MM.1S (cell line): ENCODE measurements at regions not wholly inside any gene's neighbourhood (a gene's known extent, or its start where the extent isn't known, plus 50 kb on each side); places are given as distances from the start of the nearest gene placed in this dataset.
A peak's percentile ranks its signal among the peaks of the same experiment; 100 is the strongest.
"Not testable (repeated sequence)": the region's sequence is repeated elsewhere in the genome, so short reads cannot be mapped to it uniquely, and the experiment has no call there.

Experiments
- DNase-seq: peaks from one replicate; pipeline ENCODE4 v3.0.0-alpha.2; 2015
- H2AFZ ChIP-seq: fragments of 300-600 bp; sonication (generic); 2 replicates; pipeline ENCODE4 v1.6.0; 2016; ENCODE audit warnings: antibody characterized with exemption, low read length
- H3F3A ChIP-seq: fragments of 300-600 bp; sonication (generic); 2 replicates; pipeline ENCODE4 v1.6.1; 2016; ENCODE audit warnings: mild to moderate bottlenecking, antibody characterized with exemption, low read length, moderate library complexity, mixed read lengths; ENCODE audit not compliant: insufficient read depth
- H3K27ac ChIP-seq: fragments of 300-600 bp; sonication (generic); 2 replicates; pipeline ENCODE4 v1.5.1; 2016; ENCODE audit warnings: mild to moderate bottlenecking, low read length
- H3K27me3 ChIP-seq: fragments of 300-600 bp; sonication (generic); replicated peaks from 2 replicates; pipeline ENCODE4 v1.6.0; 2016; ENCODE audit warnings: low read length; ENCODE audit not compliant: insufficient read depth
- H3K36me3 ChIP-seq: fragments of 300-600 bp; sonication (generic); replicated peaks from 2 replicates; pipeline ENCODE4 v1.6.1; 2016; ENCODE audit warnings: mild to moderate bottlenecking, low read length, mixed read lengths; ENCODE audit not compliant: insufficient read depth
- H3K4me1 ChIP-seq: fragments of 300-600 bp; sonication (generic); 2 replicates; pipeline ENCODE4 v1.6.1; 2016; ENCODE audit warnings: low read length, mixed read lengths
- H3K4me2 ChIP-seq: fragments of 300-600 bp; sonication (generic); 2 replicates; pipeline ENCODE4 v1.6.0; 2016; ENCODE audit warnings: low read depth, low read length
- H3K4me3 ChIP-seq: fragments of 300-600 bp; sonication (generic); 2 replicates; pipeline ENCODE4 v1.5.1; 2016; ENCODE audit warnings: low read length, mixed read lengths
- H3K79me2 ChIP-seq: fragments of 300-600 bp; sonication (generic); 2 replicates; pipeline ENCODE4 v1.6.1; 2016; ENCODE audit warnings: mixed run types, low read length, mixed read lengths
- H3K9ac ChIP-seq: fragments of 300-600 bp; sonication (generic); 2 replicates; pipeline ENCODE4 v1.6.1; 2016; ENCODE audit warnings: low read length, mixed read lengths
- H3K9me2 ChIP-seq: fragments of 300-600 bp; sonication (generic); replicated peaks from 2 replicates; pipeline ENCODE4 v1.6.1; 2016; ENCODE audit warnings: mild to moderate bottlenecking, low read length, mixed read lengths; ENCODE audit not compliant: insufficient read depth
- H3K9me3 ChIP-seq: fragments of 300-600 bp; sonication (generic); replicated peaks from 2 replicates; pipeline ENCODE4 v1.6.1; 2016; ENCODE audit warnings: mild to moderate bottlenecking, low read length, mixed read lengths; ENCODE audit not compliant: insufficient read depth
- H4K20me1 ChIP-seq: fragments of 300-600 bp; sonication (generic); 2 replicates; pipeline ENCODE4 v1.6.1; 2016; ENCODE audit warnings: mild to moderate bottlenecking, low read length, moderate library complexity, mixed read lengths; ENCODE audit not compliant: insufficient read depth
- EZH2 ChIP-seq: fragments of 300-600 bp; sonication (generic); optimal IDR thresholded peaks from 2 replicates; pipeline ENCODE3; 2017; ENCODE audit warnings: low read depth, mild to moderate bottlenecking, antibody characterized with exemption, low read length, mixed read lengths
- EZH2phosphoT487 ChIP-seq: fragments of 300-600 bp; sonication (generic); IDR thresholded peaks from 2 replicates; pipeline ENCODE4 v1.6.1; 2018; ENCODE audit warnings: antibody characterized with exemption, low read length
- TF ChIP-seq, protein P1 (sequence below): fragments of 300-600 bp; sonication (generic); IDR thresholded peaks from 2 replicates; pipeline ENCODE4 v1.5.1; 2016; ENCODE audit warnings: antibody characterized with exemption, low read length, mixed read lengths

DNA sequence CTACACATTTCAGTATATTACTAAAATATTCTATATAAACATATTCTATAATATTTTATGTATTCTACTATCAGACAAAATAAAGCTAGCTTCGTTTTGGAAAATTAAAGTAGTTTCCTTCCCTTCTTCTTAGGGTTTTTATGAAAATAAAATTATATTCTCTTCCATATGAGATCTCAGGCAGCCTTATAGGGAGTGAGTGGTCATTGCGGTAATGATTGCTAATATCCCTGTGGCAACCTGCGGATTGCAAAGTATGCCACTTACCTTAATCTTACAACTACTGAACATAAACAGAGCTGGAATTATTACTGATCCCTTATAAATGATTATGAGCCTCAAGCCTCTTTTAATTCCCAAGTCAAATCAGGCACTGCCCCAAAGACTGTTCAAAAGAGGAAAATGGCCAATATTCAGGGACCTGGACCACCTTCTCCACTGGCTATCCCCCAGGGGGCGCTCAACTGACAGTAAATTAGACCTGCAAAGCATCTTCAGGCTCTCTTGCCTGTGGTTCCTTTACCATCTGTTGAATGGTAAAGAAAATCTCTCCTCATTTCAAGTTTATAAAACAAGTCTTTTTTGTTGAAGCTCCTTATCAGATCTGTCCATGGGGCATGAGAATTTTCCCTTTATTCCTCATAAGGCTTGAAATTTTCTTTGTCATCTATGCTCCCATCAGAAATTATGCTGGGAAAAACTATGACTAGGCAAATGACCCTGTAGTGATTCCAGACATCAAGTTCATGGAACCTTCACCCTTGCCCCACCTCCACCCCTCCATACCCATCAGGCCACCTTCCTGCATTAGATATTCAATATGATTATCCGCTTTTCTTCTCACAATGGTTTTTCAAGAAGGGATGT lies 163.9 kb downstream of the CEMIP2 start:
- Histone ChIP-seq H3K4me1 (no peaks in the 10 kb centered on the region), H3K79me2 (no peaks in the 10 kb centered on the region), H3F3A (no peaks in the 10 kb centered on the region), H3K4me3 (no peak overlapping the region), H3K27ac (no peak overlapping the region), H2AFZ (no peak overlapping the region), H3K4me2 (no peak overlapping the region), H4K20me1 (no peaks in the 10 kb centered on the region), H3K36me3 (no peaks in the 10 kb centered on the region), H3K9me3 (no peaks in the 10 kb centered on the region), H3K9ac (no peak overlapping the region), H3K27me3 (no peaks in the 10 kb centered on the region), H3K9me2 (no peaks in the 10 kb centered on the region)
- peak; percentile 61 for DNase-seq
- TF ChIP-seq EZH2, result no peak
- TF ChIP-seq, protein P1, sequence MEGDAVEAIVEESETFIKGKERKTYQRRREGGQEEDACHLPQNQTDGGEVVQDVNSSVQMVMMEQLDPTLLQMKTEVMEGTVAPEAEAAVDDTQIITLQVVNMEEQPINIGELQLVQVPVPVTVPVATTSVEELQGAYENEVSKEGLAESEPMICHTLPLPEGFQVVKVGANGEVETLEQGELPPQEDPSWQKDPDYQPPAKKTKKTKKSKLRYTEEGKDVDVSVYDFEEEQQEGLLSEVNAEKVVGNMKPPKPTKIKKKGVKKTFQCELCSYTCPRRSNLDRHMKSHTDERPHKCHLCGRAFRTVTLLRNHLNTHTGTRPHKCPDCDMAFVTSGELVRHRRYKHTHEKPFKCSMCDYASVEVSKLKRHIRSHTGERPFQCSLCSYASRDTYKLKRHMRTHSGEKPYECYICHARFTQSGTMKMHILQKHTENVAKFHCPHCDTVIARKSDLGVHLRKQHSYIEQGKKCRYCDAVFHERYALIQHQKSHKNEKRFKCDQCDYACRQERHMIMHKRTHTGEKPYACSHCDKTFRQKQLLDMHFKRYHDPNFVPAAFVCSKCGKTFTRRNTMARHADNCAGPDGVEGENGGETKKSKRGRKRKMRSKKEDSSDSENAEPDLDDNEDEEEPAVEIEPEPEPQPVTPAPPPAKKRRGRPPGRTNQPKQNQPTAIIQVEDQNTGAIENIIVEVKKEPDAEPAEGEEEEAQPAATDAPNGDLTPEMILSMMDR, result peak; percentile 76

DNA sequence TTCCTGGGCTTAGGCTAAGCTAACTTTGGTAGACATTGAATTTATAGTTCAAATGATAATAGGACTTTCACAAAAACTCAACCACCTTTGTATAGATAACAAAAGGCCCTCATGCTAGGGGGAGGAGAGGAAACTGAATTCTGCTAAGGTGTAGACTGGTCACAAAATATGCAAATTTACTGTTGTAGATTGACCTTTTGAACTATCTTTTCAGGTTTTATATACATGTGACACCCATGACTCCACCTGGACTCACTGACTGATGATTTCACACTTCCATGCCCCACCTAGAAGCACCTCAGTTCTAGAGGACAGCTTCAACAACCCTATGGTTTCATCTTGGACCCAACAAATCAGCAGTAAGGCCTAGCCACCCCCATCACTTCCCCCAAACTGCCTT lies 165.7 kb downstream of the CEMIP2 start:
- H3K4me1 ChIP-seq, result no peaks in the 10 kb centered on the region
- TF ChIP-seq EZH2 (no peak), EZH2phosphoT487 (no peak)
- TF ChIP-seq, protein P1, result no peak
- H3K9ac ChIP-seq, result no peak overlapping the region
- no peak overlapping the region for H3K4me3 ChIP-seq
- H3K4me2 ChIP-seq, result no peak overlapping the region
- no peaks in the 10 kb centered on the region for H3K9me2 ChIP-seq
- no peak overlapping the region for H3K27ac ChIP-seq
- no peaks in the 10 kb centered on the region for H3K9me3 ChIP-seq
- H3K36me3 ChIP-seq, result no peaks in the 10 kb centered on the region
- H3K27me3 ChIP-seq, result no peaks in the 10 kb centered on the region
- H4K20me1 ChIP-seq, result no peaks in the 10 kb centered on the region
- DNase-seq, result peak; percentile 39
- no peaks in the 10 kb centered on the region for H3F3A ChIP-seq
- no peak overlapping the region for H2AFZ ChIP-seq
- no peaks in the 10 kb centered on the region for H3K79me2 ChIP-seq

DNA sequence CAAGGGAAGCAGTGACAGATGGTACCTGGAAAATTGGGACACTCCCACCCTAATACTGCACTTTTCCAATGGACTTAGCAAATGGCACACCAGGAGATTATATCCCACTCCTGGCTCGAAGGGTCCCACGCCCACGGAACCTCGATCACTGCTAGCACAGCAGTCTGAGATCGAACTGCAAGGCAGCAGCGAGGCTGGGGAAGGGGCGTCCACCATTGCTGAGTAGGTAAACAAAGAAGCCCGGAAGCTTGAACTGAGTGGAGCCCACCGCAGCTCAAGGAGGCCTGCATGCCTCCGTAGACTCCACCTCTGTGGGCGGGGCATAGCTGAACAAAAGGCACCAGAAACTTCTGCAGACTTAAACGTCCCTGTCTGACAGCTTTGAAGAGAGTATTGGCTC lies 172.6 kb downstream of the CEMIP2 start:
- not testable (repeated sequence) for H3K4me3 ChIP-seq

DNA sequence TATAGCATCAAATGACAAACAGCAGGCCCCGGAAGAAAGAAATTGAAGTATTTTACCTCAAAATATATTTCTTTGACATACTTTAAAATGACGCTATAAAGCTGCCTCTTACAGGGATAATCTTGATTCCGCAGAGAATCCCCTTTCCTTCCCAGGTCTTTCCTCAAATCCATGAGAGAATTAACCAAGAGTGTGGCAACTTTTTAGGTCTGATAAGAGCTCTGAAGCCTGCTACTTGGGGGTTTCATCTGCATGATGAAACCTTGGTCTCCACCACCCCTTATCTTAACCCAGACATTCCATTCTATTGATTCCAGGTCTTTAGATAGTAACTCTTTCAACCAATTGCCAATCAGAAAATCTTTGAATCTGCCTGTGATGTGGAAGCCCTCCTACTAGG lies 173.8 kb downstream of the CEMIP2 start:
- no peaks in the 10 kb centered on the region for H4K20me1 ChIP-seq
- no peak overlapping the region for H3K9ac ChIP-seq
- no peaks in the 10 kb centered on the region for H3F3A ChIP-seq
- no peaks in the 10 kb centered on the region for H3K79me2 ChIP-seq
- no peak overlapping the region for H3K27ac ChIP-seq
- H3K4me2 ChIP-seq, result no peak overlapping the region
- no peak for TF ChIP-seq EZH2phosphoT487
- TF ChIP-seq, protein P1, result no peak
- no peak for TF ChIP-seq EZH2
- H3K4me3 ChIP-seq, result no peak overlapping the region
- no peaks in the 10 kb centered on the region for H3K9me3 ChIP-seq
- H3K36me3 ChIP-seq, result no peaks in the 10 kb centered on the region
- H3K27me3 ChIP-seq, result no peaks in the 10 kb centered on the region
- no peak overlapping the region for H2AFZ ChIP-seq
- H3K4me1 ChIP-seq, result no peaks in the 10 kb centered on the region
- no peaks in the 10 kb centered on the region for H3K9me2 ChIP-seq
- DNase-seq, result no peak

More for the DNA sequence above, 172.6 kb downstream of the CEMIP2 start:
- H3K27me3 ChIP-seq, H3F3A ChIP-seq, H3K4me1 ChIP-seq, H2AFZ ChIP-seq, DNase-seq, H3K9me3 ChIP-seq, H4K20me1 ChIP-seq, H3K4me2 ChIP-seq, H3K9ac ChIP-seq, H3K79me2 ChIP-seq, H3K27ac ChIP-seq, H3K9me2 ChIP-seq, H3K36me3 ChIP-seq: not testable (repeated sequence)
